HEK293 (cell line): ENCODE measurements at regions not wholly inside any gene's neighbourhood (a gene's known extent, or its start where the extent isn't known, plus 50 kb on each side); places are given as distances from the start of the nearest gene placed in this dataset.

Experiments used
- CTCF ChIA-PET: fragments of 350-600 bp; formaldehyde crosslinking; extraction: SDS; loops from one replicate; lab custom pipeline; 2021; ENCODE audit warnings: antibody characterized with exemption; lab: Yijun Ruan, JAX
- POLR2A ChIA-PET: fragments of 300-600 bp; formaldehyde crosslinking; extraction: SDS; loops from one replicate; lab custom pipeline; 2020; ENCODE audit warnings: antibody characterized with exemption, inconsistent platforms; lab: Yijun Ruan, JAX
- H3K27ac ChIP-seq: fragments of 200-500 bp; sonication (Bioruptor generic); 2 replicates; pipeline ENCODE4 v1.5.1; 2014; ENCODE audit warnings: low read depth, low read length, control low read depth, inconsistent platforms; ENCODE audit errors: extremely low read depth
- H3K36me3 ChIP-seq, 2 experiments: fragments of 200-500 bp in 1 of 2; sonication (Bioruptor generic) in 1 of 2; 1 replicate in 1 of 2; 2 replicates in 1 of 2; pipeline ENCODE4 v1.5.1; 2014 to 2017; ENCODE audit warnings: inconsistent platforms in 2 of 2, low read length in 2 of 2; ENCODE audit not compliant: control insufficient read depth in 2 of 2, insufficient read depth in 1 of 2
- H3K4me1 ChIP-seq: fragments of 200-500 bp; sonication (Bioruptor generic); 2 replicates; pipeline ENCODE4 v1.5.1; 2014; ENCODE audit warnings: mild to moderate bottlenecking, low read length, inconsistent platforms; ENCODE audit not compliant: control insufficient read depth, insufficient read depth
- H3K4me3 ChIP-seq: 2 replicates; pipeline ENCODE4 v1.5.1; 2011; ENCODE audit warnings: low read depth, mild to moderate bottlenecking, control low read depth, low read length, moderate library complexity
- H3K9me3 ChIP-seq: fragments of 200-500 bp; sonication (Bioruptor generic); 2 replicates; pipeline ENCODE4 v1.5.1; 2014; ENCODE audit warnings: low read depth, low read length, inconsistent platforms; ENCODE audit not compliant: control insufficient read depth, insufficient read depth
- EGR2 ChIP-seq: fragments of 450-650 bp; formaldehyde crosslinking; IDR thresholded peaks from 2 replicates; pipeline ENCODE4 v1.5.1; 2016; ENCODE audit warnings: low read depth, missing biosample characterization, missing genetic modification characterization
- KLF7 ChIP-seq: fragments of 450-650 bp; formaldehyde crosslinking; IDR thresholded peaks from 2 replicates; pipeline ENCODE4 v1.5.1; 2016; ENCODE audit warnings: missing biosample characterization, missing genetic modification characterization, borderline replicate concordance
- OVOL3 ChIP-seq: fragments of 450-650 bp; formaldehyde crosslinking; IDR thresholded peaks from 2 replicates; pipeline ENCODE4 v1.5.1; 2016; ENCODE audit warnings: missing biosample characterization, missing genetic modification characterization
- SP2 ChIP-seq: fragments of 450-650 bp; formaldehyde crosslinking; IDR thresholded peaks from 2 replicates; pipeline ENCODE4 v1.5.1; 2016; ENCODE audit warnings: missing biosample characterization, missing genetic modification characterization
- TRIM28 ChIP-seq: IDR thresholded peaks from 2 replicates; pipeline ENCODE4 v1.6.1; 2011; ENCODE audit warnings: low read length, control low read depth, borderline replicate concordance
- YY1 ChIP-seq: fragments of 450-650 bp; formaldehyde crosslinking; IDR thresholded peaks from 2 replicates; pipeline ENCODE4 v1.5.1; 2018; ENCODE audit warnings: missing biosample characterization, missing genetic modification characterization
- ZBTB7A ChIP-seq: fragments of 450-650 bp; formaldehyde crosslinking; IDR thresholded peaks from 2 replicates; pipeline ENCODE4 v1.5.1; 2016; ENCODE audit warnings: low read depth, missing biosample characterization, missing genetic modification characterization
- ZFHX2 ChIP-seq: fragments of 450-650 bp; formaldehyde crosslinking; conservative IDR thresholded peaks from 2 replicates; pipeline ENCODE4 v1.5.1; 2016; ENCODE audit warnings: missing biosample characterization, missing genetic modification characterization
- ZFP37 ChIP-seq: fragments of 450-650 bp; formaldehyde crosslinking; IDR thresholded peaks from 2 replicates; pipeline ENCODE4 v1.5.1; 2016; ENCODE audit warnings: missing biosample characterization, missing genetic modification characterization
- ZNF112 ChIP-seq: fragments of 450-650 bp; formaldehyde crosslinking; IDR thresholded peaks from 2 replicates; pipeline ENCODE4 v1.5.0; 2017; ENCODE audit warnings: missing biosample characterization, missing genetic modification characterization
- ZNF184 ChIP-seq: fragments of 450-650 bp; IDR thresholded peaks from 2 replicates; pipeline ENCODE4 v1.5.1; 2018; ENCODE audit warnings: missing biosample characterization, mild to moderate bottlenecking, missing genetic modification characterization
- ZNF211 ChIP-seq: fragments of 450-650 bp; formaldehyde crosslinking; IDR thresholded peaks from 2 replicates; pipeline ENCODE4 v1.5.1; 2016; ENCODE audit warnings: low read depth, missing biosample characterization, missing genetic modification characterization
- ZNF214 ChIP-seq: fragments of 450-650 bp; formaldehyde crosslinking; IDR thresholded peaks from 2 replicates; pipeline ENCODE4 v1.5.1; 2017; ENCODE audit warnings: missing biosample characterization, mild to moderate bottlenecking, missing genetic modification characterization, borderline replicate concordance
- ZNF350 ChIP-seq: fragments of 450-650 bp; formaldehyde crosslinking; IDR thresholded peaks from 2 replicates; pipeline ENCODE4 v1.5.0; 2017; ENCODE audit warnings: missing biosample characterization, mild to moderate bottlenecking, missing genetic modification characterization
- ZNF404 ChIP-seq: fragments of 450-650 bp; formaldehyde crosslinking; IDR thresholded peaks from 2 replicates; pipeline ENCODE4 v1.5.1; 2017; ENCODE audit warnings: missing biosample characterization, missing genetic modification characterization
- ZNF473 ChIP-seq: fragments of 450-650 bp; formaldehyde crosslinking; IDR thresholded peaks from 2 replicates; pipeline ENCODE4 v1.5.1; 2017; ENCODE audit warnings: missing biosample characterization, missing genetic modification characterization
- ZNF544 ChIP-seq: fragments of 450-650 bp; formaldehyde crosslinking; IDR thresholded peaks from 2 replicates; pipeline ENCODE4 v1.5.0; 2017; ENCODE audit warnings: missing biosample characterization, missing genetic modification characterization
- ZNF549 ChIP-seq: fragments of 450-650 bp; IDR thresholded peaks from 2 replicates; pipeline ENCODE4 v1.5.1; 2018; ENCODE audit warnings: missing biosample characterization, missing genetic modification characterization, mild to moderate bottlenecking, inconsistent platforms, moderate library complexity
- ZNF571 ChIP-seq: fragments of 450-650 bp; formaldehyde crosslinking; IDR thresholded peaks from 2 replicates; pipeline ENCODE4 v1.5.0; 2017; ENCODE audit warnings: missing biosample characterization, missing genetic modification characterization
- ZNF610 ChIP-seq: fragments of 450-650 bp; formaldehyde crosslinking; IDR thresholded peaks from 2 replicates; pipeline ENCODE4 v1.5.1; 2016; ENCODE audit warnings: missing biosample characterization, missing genetic modification characterization, borderline replicate concordance
- ZNF629 ChIP-seq: fragments of 450-650 bp; formaldehyde crosslinking; IDR thresholded peaks from 2 replicates; pipeline ENCODE4 v1.5.1; 2017; ENCODE audit warnings: missing biosample characterization, missing genetic modification characterization
- ZNF776 ChIP-seq: fragments of 450-650 bp; formaldehyde crosslinking; IDR thresholded peaks from 2 replicates; pipeline ENCODE4 v1.5.0; 2017; ENCODE audit warnings: missing biosample characterization, missing genetic modification characterization, borderline replicate concordance
- ZNF830 ChIP-seq: fragments of 450-650 bp; IDR thresholded peaks from 2 replicates; pipeline ENCODE4 v1.5.0; 2018; ENCODE audit warnings: missing biosample characterization, missing genetic modification characterization, low read depth, mild to moderate bottlenecking, moderate library complexity
- TF ChIP-seq, protein P1 (sequence below): fragments of 450-650 bp; formaldehyde crosslinking; IDR thresholded peaks from 2 replicates; pipeline ENCODE4 v1.5.1; 2017; ENCODE audit warnings: missing biosample characterization, missing genetic modification characterization
- TF ChIP-seq, protein P2 (sequence below): fragments of 450-650 bp; IDR thresholded peaks from 2 replicates; pipeline ENCODE4 v1.5.1; 2018; ENCODE audit warnings: missing biosample characterization, missing genetic modification characterization
- TF ChIP-seq, protein P3 (sequence below): fragments of 450-650 bp; formaldehyde crosslinking; IDR thresholded peaks from 2 replicates; pipeline ENCODE4 v1.5.1; 2016; ENCODE audit warnings: missing biosample characterization, missing genetic modification characterization

DNA sequence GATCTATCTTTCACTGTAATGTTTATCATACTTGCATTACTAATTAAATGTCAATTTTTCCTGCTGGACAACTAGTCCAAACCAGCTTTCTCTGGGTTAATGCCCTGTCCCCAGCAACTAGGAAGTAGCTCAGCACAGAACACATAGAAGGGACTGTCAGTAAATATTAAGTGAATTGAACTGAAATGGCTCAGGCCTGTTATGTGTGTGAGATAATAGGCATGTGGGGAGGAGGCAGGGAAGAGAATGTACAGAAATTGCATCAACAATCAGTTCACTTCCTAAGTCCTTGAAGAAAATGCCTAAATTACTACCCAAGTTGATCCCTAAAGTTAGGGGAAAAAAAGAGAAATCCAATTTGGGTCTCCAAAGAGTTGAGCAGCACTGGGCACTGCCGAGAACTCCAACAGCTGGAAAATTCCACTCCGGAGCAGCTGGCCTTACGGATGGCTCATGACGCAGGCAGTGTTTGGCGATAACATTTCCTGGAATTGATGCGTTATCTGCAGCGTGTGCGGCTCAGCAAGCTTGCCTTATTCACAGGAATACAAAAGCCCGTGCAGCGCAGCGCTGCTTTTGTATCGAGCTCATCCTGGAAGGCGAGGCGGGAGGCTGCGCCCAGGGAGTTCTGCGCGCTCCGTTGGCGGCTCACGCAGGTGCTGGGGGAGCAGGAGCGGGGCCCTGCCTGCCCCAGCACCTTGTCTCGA, 297.3 kb upstream of the LCORL start:
- CTCF ChIA-PET, result no interaction called here
- TF ChIP-seq ZFHX2 (tag by site-specific recombination), result no peak
- no peak for TF ChIP-seq KLF7 (tag by site-specific recombination)
- TF ChIP-seq, protein P1, sequence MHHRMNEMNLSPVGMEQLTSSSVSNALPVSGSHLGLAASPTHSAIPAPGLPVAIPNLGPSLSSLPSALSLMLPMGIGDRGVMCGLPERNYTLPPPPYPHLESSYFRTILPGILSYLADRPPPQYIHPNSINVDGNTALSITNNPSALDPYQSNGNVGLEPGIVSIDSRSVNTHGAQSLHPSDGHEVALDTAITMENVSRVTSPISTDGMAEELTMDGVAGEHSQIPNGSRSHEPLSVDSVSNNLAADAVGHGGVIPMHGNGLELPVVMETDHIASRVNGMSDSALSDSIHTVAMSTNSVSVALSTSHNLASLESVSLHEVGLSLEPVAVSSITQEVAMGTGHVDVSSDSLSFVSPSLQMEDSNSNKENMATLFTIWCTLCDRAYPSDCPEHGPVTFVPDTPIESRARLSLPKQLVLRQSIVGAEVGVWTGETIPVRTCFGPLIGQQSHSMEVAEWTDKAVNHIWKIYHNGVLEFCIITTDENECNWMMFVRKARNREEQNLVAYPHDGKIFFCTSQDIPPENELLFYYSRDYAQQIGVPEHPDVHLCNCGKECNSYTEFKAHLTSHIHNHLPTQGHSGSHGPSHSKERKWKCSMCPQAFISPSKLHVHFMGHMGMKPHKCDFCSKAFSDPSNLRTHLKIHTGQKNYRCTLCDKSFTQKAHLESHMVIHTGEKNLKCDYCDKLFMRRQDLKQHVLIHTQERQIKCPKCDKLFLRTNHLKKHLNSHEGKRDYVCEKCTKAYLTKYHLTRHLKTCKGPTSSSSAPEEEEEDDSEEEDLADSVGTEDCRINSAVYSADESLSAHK, result no peak
- no peak for TF ChIP-seq EGR2 (tag by site-specific recombination)
- TF ChIP-seq ZBTB7A, result no peak
- TF ChIP-seq, protein P2, sequence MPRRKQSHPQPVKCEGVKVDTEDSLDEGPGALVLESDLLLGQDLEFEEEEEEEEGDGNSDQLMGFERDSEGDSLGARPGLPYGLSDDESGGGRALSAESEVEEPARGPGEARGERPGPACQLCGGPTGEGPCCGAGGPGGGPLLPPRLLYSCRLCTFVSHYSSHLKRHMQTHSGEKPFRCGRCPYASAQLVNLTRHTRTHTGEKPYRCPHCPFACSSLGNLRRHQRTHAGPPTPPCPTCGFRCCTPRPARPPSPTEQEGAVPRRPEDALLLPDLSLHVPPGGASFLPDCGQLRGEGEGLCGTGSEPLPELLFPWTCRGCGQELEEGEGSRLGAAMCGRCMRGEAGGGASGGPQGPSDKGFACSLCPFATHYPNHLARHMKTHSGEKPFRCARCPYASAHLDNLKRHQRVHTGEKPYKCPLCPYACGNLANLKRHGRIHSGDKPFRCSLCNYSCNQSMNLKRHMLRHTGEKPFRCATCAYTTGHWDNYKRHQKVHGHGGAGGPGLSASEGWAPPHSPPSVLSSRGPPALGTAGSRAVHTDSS (tag by site-specific recombination), result no peak
- TF ChIP-seq SP2 (tag by site-specific recombination), result no peak
- no peak for TF ChIP-seq YY1 (tag by site-specific recombination)
- no peak for TF ChIP-seq ZNF571 (tag by site-specific recombination)
- TF ChIP-seq ZNF776, result no peak
- TF ChIP-seq, all 188 proteins: peak for 0
- POLR2A ChIA-PET, result no interaction called here
- Histone ChIP-seq H3K9me3 (no peaks in the 10 kb centered on the region), H3K36me3 (no peaks in the 10 kb centered on the region), H3K4me3 (no peak overlapping the region), H3K27ac (no peak overlapping the region), H3K4me1 (no peaks in the 10 kb centered on the region)

DNA sequence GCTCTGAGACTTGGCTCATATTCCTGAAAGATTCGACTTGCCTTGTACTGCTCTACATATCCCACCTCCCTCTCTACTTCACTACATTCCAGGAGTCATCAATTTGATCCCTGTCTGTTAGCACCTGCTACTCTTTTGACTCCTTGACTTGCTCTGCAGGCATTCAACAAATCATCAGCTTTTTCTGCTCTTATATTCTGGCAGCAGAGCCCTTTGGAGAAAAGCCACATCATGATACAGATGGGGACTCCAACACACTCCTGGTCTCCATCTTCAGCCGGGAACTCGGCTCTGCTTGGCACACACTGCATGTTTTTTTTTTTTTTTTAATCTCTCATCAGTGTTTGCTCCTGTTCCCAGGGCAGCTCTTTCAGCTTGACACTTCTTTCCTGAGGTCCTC, 293.2 kb upstream of the LCORL start:
- H3K4me1 ChIP-seq, result no peaks in the 10 kb centered on the region
- H3K9me3 ChIP-seq, result no peaks in the 10 kb centered on the region
- H3K27ac ChIP-seq, result no peak overlapping the region
- no peak overlapping the region for H3K4me3 ChIP-seq
- CTCF ChIA-PET, result no interaction called here
- POLR2A ChIA-PET, result no interaction called here
- H3K36me3 ChIP-seq, result no peaks in the 10 kb centered on the region
- TF ChIP-seq ZNF549 (tag by site-specific recombination), result no peak
- TF ChIP-seq ZNF404 (tag by site-specific recombination), result no peak
- TF ChIP-seq ZNF830, result no peak
- TF ChIP-seq ZNF610, result no peak
- TF ChIP-seq, protein P2 (tag by site-specific recombination), result no peak
- no peak for TF ChIP-seq ZNF112 (tag by site-specific recombination)
- TF ChIP-seq ZNF214, result no peak
- TF ChIP-seq ZFP37, result no peak
- TF ChIP-seq OVOL3 (tag by site-specific recombination), result no peak

DNA sequence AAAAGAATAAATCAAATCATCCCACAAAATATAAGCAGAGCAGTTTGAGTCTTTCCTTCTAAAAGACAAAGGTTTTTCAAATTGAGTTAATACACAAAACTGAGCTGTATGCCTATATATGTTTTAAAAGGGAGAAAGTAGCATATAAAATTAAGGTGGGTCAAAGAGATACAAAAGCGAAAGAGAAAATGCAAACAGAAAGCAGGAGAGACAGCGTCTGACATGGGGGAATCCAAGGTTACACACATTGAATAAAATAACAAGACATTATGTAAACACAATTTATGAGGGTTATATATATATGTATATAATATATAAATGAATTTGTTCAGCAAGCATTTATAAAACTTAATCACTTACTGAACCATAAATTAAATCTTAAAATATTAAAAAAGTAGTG, 276.1 kb upstream of the LCORL start:
- ChIA-PET CTCF (no interaction called here), POLR2A (no interaction called here)
- Histone ChIP-seq H3K36me3 (no peaks in the 10 kb centered on the region), H3K4me1 (no peaks in the 10 kb centered on the region), H3K4me3 (no peak overlapping the region), H3K27ac (no peak overlapping the region), H3K9me3 (no peaks in the 10 kb centered on the region)
- TF ChIP-seq, protein P3, sequence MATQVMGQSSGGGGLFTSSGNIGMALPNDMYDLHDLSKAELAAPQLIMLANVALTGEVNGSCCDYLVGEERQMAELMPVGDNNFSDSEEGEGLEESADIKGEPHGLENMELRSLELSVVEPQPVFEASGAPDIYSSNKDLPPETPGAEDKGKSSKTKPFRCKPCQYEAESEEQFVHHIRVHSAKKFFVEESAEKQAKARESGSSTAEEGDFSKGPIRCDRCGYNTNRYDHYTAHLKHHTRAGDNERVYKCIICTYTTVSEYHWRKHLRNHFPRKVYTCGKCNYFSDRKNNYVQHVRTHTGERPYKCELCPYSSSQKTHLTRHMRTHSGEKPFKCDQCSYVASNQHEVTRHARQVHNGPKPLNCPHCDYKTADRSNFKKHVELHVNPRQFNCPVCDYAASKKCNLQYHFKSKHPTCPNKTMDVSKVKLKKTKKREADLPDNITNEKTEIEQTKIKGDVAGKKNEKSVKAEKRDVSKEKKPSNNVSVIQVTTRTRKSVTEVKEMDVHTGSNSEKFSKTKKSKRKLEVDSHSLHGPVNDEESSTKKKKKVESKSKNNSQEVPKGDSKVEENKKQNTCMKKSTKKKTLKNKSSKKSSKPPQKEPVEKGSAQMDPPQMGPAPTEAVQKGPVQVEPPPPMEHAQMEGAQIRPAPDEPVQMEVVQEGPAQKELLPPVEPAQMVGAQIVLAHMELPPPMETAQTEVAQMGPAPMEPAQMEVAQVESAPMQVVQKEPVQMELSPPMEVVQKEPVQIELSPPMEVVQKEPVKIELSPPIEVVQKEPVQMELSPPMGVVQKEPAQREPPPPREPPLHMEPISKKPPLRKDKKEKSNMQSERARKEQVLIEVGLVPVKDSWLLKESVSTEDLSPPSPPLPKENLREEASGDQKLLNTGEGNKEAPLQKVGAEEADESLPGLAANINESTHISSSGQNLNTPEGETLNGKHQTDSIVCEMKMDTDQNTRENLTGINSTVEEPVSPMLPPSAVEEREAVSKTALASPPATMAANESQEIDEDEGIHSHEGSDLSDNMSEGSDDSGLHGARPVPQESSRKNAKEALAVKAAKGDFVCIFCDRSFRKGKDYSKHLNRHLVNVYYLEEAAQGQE (tag by site-specific recombination), result no peak
- TF ChIP-seq ZNF544, result no peak
- TF ChIP-seq ZNF629 (tag by site-specific recombination), result no peak
- TF ChIP-seq TRIM28, result no peak
- TF ChIP-seq ZNF473 (tag by site-specific recombination), result no peak
- no peak for TF ChIP-seq ZNF184 (tag by site-specific recombination)
- no peak for TF ChIP-seq ZNF211 (tag by site-specific recombination)
- TF ChIP-seq ZNF350 (tag by site-specific recombination), result no peak
